GM13976 (cell line): ENCODE measurements at regions not wholly inside any gene's neighbourhood (a gene's known extent, or its start where the extent isn't known, plus 50 kb on each side); places are given as distances from the start of the nearest gene placed in this dataset.
"Not testable (repeated sequence)": the region's sequence is repeated elsewhere in the genome, so short reads cannot be mapped to it uniquely, and the experiment has no call there.

Experiments
- DNase-seq: peaks from one replicate; pipeline ENCODE4 v3.0.0; 2012; ENCODE audit warnings: low spot score
- in situ Hi-C: fragments of 300-500 bp; cut with MboI; formaldehyde crosslinking; loops from one replicate; pipeline ENCODE4 v1.12.0; 2022; ENCODE audit warnings: low sequenced_read_pairs, mixed read lengths, inconsistent platforms; ENCODE audit not compliant: unreplicated experiment
- TF ChIP-seq, protein P1 (sequence below): IDR thresholded peaks from 2 replicates; pipeline ENCODE4 v1.5.1; 2012; ENCODE audit warnings: borderline replicate concordance, mild to moderate bottlenecking; ENCODE audit not compliant: insufficient read depth; ENCODE audit errors: extremely low read depth, missing control alignments, control extremely low read depth

GRCh38 chr11:55431541-55431940 is 63.8 kb downstream of the OR4A15 start:
- in situ Hi-C loops, DNase-seq: not testable (repeated sequence)

- TF ChIP-seq, protein P1, sequence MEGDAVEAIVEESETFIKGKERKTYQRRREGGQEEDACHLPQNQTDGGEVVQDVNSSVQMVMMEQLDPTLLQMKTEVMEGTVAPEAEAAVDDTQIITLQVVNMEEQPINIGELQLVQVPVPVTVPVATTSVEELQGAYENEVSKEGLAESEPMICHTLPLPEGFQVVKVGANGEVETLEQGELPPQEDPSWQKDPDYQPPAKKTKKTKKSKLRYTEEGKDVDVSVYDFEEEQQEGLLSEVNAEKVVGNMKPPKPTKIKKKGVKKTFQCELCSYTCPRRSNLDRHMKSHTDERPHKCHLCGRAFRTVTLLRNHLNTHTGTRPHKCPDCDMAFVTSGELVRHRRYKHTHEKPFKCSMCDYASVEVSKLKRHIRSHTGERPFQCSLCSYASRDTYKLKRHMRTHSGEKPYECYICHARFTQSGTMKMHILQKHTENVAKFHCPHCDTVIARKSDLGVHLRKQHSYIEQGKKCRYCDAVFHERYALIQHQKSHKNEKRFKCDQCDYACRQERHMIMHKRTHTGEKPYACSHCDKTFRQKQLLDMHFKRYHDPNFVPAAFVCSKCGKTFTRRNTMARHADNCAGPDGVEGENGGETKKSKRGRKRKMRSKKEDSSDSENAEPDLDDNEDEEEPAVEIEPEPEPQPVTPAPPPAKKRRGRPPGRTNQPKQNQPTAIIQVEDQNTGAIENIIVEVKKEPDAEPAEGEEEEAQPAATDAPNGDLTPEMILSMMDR = no peak
- in situ Hi-C loops = loop anchor here (25.0 kb wide), 1 partner anchor 95 kb away; the partner anchor contains the start of gene OR4A15
- DNase-seq = no peak
These were observed 89.9 kb downstream of the OR4A15 start for GRCh38 chr11:55457641-55458040.

- in situ Hi-C loops = loop anchor here (25.0 kb wide), 1 partner anchor 98 kb away; the partner anchor contains the start of gene OR4A15
- not testable (repeated sequence) for DNase-seq
These were observed 92.1 kb downstream of the OR4A15 start for GRCh38 chr11:55459871-55460270.

GRCh38 chr11:55474321-55474720 is 79.9 kb upstream of the OR4C15 start:
- in situ Hi-C loops = loop anchor here (25.0 kb wide), 1 partner anchor 112 kb away; the partner anchor contains the start of gene OR4A15
- DNase-seq = no peak
- TF ChIP-seq, protein P1 = no peak

DNA sequence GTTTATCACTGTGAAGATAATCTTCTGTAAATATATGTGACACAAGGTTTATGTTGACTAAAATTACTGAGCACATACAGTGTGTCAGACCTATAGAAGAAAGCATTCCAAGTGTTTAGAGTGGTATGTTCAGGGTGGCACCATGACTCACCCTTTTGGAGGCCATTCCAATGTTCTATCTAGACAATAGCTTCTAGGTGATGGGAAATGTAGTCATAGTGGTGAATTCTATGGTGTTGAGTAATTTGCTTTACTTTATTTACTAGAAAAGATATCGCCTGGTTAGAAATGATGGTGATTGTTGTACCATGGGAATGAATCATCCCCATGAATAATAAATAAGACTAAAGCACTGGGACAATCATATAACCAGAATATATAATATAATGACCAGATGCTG is 72.9 kb upstream of the OR4C15 start:
- TF ChIP-seq, protein P1 = no peak
- no peak for DNase-seq
- in situ Hi-C loops = no loop called here

- TF ChIP-seq, protein P1 = no peak
- no peak for DNase-seq
- in situ Hi-C loops = no loop called here
These were observed 57.2 kb upstream of the OR4C15 start for GRCh38 chr11:55497068-55497467.

DNA sequence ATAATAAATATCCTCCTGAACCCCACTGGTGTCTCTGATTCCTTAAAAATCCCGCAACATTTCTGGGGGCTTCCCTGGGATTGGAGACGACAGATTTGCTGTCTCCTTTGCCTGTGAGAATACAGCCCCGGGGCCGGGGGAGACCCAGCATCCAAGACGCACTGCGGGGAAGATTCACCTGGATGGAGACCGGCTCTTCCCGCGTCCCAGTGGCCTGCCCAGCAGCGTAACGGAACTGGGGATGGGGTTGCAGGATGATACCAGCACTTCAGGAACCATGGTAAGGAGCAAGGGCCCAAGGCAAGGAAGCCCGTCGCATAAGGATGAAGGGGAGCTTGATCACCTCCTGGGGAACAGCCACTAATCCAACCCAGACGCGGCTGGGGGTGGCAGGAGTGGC is 53.3 kb upstream of the OR4C15 start:
- no peak for DNase-seq
- in situ Hi-C loops = no loop called here
- TF ChIP-seq, protein P1 = no peak

DNA sequence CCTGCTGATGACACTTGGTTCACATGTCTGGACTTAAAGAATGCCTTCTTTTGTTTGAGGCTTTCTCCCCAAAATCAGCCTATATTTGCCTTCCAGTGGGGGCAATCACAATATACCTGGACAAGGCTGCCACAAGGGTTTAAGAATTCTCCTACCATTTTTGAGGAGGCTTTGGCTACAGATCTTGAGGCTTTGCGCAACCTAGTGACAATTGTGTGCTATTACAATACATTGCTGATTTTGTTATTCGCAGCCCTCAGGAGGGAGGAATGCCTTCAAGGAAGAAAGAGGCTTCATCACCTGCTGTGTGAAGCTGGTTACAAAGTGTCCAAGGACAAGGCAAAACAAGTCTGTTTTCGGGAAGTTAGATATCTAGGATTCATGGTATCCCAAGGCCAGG is 50.8 kb upstream of the OR4C15 start:
- in situ Hi-C loops = no loop called here
- TF ChIP-seq, protein P1 = no peak
- no peak for DNase-seq
